ENCODE measurements at regions not wholly inside any gene's neighbourhood (a gene's known extent, or its start where the extent isn't known, plus 50 kb on each side); places are given as distances from the start of the nearest gene placed in this dataset.

DNA sequence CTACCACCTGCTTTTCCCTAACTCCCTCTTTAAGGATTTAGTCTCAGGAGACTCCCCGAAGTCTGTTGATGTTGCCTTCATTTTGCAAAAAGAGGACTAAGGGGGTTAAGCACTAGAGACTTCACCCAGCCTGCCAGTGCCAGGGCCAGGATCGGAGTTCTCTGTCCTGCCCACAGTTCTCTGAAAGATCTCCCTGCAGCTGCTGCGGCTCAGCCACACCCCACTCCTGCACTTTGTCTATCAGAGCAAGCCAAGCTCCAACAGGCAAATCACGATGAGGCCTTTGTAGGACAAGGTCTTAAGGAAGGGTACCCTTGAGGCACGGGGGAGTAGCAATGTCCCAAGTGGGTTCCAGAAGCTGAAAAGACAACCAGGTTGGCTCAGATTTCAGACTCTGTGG, 148.8 kb upstream of the EGLN3 start:
- no peaks in the 10 kb centered on the region for H3K36me3 ChIP-seq
- H3K9me3 ChIP-seq = no peaks in the 10 kb centered on the region
- no peak overlapping the region for H3K27ac ChIP-seq
- H3K27me3 ChIP-seq = no peaks in the 10 kb centered on the region
- no peak for ATAC-seq
- H3K4me1 ChIP-seq = peaks cover 0 to 17% (median 0%) of the 10 kb centered on the region in 3 donors
- no peak overlapping the region for H3K4me3 ChIP-seq
- 83% methylated on average over 2 of the region's 5 CpGs; no CpG with 5 or more reads in 1 of the 2 donors for WGBS, 2 donors (ENCODE audit: low coverage in 1 of 2)
- TF ChIP-seq EP300 (IDR thresholded peaks at IDR 0.05) (no peak), POLR2AphosphoS5 (IDR thresholded peaks at IDR 0.05) (no peak), POLR2A (IDR thresholded peaks at IDR 0.05) (no peak)
- TF ChIP-seq, protein P1, sequence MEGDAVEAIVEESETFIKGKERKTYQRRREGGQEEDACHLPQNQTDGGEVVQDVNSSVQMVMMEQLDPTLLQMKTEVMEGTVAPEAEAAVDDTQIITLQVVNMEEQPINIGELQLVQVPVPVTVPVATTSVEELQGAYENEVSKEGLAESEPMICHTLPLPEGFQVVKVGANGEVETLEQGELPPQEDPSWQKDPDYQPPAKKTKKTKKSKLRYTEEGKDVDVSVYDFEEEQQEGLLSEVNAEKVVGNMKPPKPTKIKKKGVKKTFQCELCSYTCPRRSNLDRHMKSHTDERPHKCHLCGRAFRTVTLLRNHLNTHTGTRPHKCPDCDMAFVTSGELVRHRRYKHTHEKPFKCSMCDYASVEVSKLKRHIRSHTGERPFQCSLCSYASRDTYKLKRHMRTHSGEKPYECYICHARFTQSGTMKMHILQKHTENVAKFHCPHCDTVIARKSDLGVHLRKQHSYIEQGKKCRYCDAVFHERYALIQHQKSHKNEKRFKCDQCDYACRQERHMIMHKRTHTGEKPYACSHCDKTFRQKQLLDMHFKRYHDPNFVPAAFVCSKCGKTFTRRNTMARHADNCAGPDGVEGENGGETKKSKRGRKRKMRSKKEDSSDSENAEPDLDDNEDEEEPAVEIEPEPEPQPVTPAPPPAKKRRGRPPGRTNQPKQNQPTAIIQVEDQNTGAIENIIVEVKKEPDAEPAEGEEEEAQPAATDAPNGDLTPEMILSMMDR (IDR thresholded peaks at IDR 0.05) = no peak

DNA sequence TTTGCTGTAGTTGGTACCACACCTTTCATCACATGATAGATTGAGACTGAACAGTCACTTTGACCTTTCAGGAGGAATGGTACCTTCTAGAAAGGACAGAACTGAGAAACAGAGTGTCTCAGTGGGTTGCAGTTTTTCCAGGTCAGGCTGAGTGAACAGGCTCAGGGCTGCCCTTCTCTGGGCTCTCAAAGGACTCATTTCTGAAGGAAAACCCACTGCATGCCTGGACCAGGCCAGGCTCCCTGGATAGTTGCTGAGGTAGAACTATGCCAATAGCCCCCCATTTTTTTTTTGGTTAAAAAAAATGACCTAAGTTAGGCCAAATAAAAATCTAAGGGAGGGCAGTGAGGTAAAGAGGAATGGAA, 148.1 kb upstream of the EGLN3 start:
- TF ChIP-seq POLR2A (IDR thresholded peaks at IDR 0.05) (no peak), POLR2AphosphoS5 (IDR thresholded peaks at IDR 0.05) (no peak), EP300 (IDR thresholded peaks at IDR 0.05) (no peak)
- TF ChIP-seq, protein P1 (IDR thresholded peaks at IDR 0.05) = no peak
- ATAC-seq = no peak

DNA sequence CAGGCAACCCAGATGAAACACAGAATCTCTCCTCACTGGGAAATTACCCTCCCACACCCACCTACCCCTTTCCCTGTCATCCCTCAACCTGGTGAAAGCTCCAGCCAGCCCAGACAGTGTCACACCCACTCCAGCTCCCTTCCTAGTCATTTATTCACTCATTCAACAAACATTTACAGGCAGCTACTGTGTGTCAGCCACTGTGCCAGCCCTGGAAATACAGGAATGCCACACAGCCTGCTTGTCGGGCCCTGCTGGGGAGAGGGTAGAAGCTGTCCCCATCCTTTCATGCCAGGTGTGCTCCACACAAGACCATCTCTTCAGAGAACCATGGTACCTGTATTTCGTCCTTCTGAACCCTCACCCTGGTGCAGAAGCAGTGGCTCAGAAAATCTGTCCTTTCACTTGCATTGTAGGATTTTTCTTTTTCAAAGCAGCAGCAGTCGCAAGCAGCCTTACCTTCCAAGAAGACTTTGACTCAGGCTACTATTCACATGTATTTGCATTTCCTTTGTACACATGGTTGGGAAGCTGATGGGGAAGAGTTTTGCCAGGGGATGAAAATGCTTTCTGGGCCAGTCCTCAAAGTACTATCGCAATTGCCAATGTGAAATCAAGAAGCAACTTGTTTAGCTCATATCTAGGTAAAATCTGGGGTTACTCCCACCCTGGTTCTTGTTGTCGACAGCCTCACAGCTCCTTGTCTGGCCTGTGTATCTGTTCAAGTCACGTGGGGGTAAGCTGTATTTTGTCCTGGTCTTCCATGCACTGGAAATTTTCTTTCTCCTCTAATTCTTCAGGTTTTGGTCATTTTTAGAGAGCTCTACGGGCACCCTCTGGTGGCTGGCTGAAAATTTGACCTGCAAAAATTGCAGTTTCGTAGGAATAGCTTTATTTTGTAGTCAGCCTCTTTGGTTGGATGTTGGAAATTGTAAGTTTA, 147.4 kb upstream of the EGLN3 start:
- Histone ChIP-seq H3K27ac (no peak overlapping the region), H3K27me3 (no peaks in the 10 kb centered on the region), H3K36me3 (no peaks in the 10 kb centered on the region), H3K4me1 (peaks cover 0 to 9% (median 0%) of the 10 kb centered on the region in 3 donors), H3K9me3 (no peaks in the 10 kb centered on the region), H3K4me3 (no peak overlapping the region)
- TF ChIP-seq POLR2AphosphoS5 (IDR thresholded peaks at IDR 0.05) = no peak
- TF ChIP-seq, protein P1 (IDR thresholded peaks at IDR 0.05) = peak; percentile 69 to 84 (median 78)
- ATAC-seq = no peak
- WGBS, 2 donors (ENCODE audit: low coverage in 1 of 2) = 37 to 55% methylated on average over 8 of the region's 8 CpGs

More for the DNA sequence above, 148.1 kb upstream of the EGLN3 start:
- Histone ChIP-seq H3K27me3 (no peaks in the 10 kb centered on the region), H3K4me3 (no peak overlapping the region), H3K36me3 (no peaks in the 10 kb centered on the region), H3K9me3 (no peaks in the 10 kb centered on the region), H3K27ac (no peak overlapping the region), H3K4me1 (peaks cover 0 to 10% (median 0%) of the 10 kb centered on the region in 3 donors)

DNA sequence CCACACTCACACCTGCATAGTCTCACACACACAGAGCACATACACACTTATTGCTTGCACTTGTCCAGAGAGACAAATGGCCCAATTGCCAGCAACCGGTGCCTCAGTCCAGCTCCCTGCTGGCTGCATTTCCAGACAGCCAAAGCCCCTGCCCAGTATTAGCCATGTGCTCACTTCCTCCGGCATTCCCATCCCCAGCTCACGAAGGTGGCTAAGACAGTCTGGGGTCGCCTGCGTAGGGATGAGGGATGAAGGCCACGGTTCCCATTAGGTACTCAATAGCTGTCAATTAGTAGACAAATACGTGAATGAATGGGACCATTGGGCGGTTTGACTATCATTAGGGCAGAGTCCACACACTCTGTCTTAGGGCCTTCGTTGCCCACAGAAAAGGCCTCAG, 146.8 kb upstream of the EGLN3 start:
- Histone ChIP-seq H3K27ac (no peak overlapping the region), H3K9me3 (no peaks in the 10 kb centered on the region), H3K4me1 (peaks cover 0 to 9% (median 0%) of the 10 kb centered on the region in 3 donors), H3K36me3 (no peaks in the 10 kb centered on the region), H3K4me3 (no peak overlapping the region), H3K27me3 (no peaks in the 10 kb centered on the region)
- no peak for TF ChIP-seq POLR2AphosphoS5 (IDR thresholded peaks at IDR 0.05)
- TF ChIP-seq EP300 (IDR thresholded peaks at IDR 0.05) = no peak
- no peak for TF ChIP-seq POLR2A (IDR thresholded peaks at IDR 0.05)
- TF ChIP-seq, protein P1 (IDR thresholded peaks at IDR 0.05) = no peak
- 87% methylated on average over 3 to 4 of the region's 9 CpGs for WGBS, 2 donors (ENCODE audit: low coverage in 1 of 2)
- no peak for ATAC-seq

DNA sequence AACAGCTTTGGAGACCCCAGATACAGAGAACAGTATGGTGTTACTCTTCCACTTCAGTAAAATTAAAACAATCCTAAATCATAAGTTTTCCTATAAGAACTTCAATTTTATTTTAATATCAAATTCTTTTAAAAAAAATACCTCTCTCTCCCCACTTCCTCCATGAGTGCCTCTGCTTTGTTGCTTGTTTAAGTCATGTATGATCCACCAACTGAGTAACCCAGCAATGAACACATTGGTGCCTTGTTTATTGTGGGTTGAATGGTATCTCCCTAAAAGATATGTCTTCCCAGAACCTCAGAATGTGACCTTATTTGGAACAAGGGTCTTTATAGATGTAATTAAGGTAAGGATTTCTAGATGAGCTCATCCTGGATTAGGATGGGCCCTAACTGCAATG, 143.5 kb upstream of the EGLN3 start:
- Histone ChIP-seq H3K9me3 (no peaks in the 10 kb centered on the region), H3K4me3 (no peak overlapping the region), H3K36me3 (no peaks in the 10 kb centered on the region), H3K27ac (no peak overlapping the region), H3K27me3 (no peaks in the 10 kb centered on the region), H3K4me1 (peaks cover 0 to 9% (median 0%) of the 10 kb centered on the region in 3 donors)
- no peak for TF ChIP-seq EP300 (IDR thresholded peaks at IDR 0.05)
- TF ChIP-seq, protein P1 (IDR thresholded peaks at IDR 0.05) = no peak
- TF ChIP-seq POLR2A (IDR thresholded peaks at IDR 0.05) = no peak
- TF ChIP-seq POLR2AphosphoS5 (IDR thresholded peaks at IDR 0.05) = no peak
- ATAC-seq = no peak
